Retina (tissue), 1 donor: ENCODE measurements at regions not wholly inside any gene's neighbourhood (a gene's known extent, or its start where the extent isn't known, plus 50 kb on each side); places are given as distances from the start of the nearest gene placed in this dataset.
"Not testable (repeated sequence)": the region's sequence is repeated elsewhere in the genome, so short reads cannot be mapped to it uniquely, and the experiment has no call there.

Source experiments
- DNase-seq: peaks from one replicate; pipeline ENCODE4 v3.0.0-alpha.2; 2016

DNA sequence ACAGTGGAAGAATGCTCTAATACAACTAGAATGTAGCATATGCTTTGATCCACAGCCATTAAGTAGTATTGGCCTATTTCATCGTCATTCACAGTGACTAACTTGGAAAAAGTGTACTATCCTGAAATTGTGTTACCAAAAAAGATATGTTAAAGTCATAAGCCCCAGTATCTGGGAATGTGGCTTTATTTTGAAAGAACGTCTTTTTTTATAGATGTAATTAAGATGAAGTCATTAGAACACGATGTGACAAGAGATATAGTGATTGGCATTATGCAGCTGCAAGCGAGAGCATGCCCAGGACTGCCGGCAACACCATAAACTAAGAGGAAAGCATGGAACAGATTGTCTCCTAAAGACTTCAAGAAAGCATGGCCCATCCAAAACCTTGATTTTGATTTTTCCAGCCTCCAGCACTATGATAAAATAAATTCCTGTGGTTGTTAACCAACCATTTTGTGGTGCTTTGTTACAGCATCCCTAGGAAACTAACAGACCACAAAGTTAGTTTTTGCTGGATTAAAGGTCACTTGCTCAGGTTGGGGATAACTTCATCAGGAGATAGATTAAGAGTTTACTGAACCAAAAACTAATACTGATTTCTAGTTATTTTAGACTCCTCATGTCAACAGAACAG, 870.6 kb upstream of the LRRC4C start:
- no peak for DNase-seq

DNA sequence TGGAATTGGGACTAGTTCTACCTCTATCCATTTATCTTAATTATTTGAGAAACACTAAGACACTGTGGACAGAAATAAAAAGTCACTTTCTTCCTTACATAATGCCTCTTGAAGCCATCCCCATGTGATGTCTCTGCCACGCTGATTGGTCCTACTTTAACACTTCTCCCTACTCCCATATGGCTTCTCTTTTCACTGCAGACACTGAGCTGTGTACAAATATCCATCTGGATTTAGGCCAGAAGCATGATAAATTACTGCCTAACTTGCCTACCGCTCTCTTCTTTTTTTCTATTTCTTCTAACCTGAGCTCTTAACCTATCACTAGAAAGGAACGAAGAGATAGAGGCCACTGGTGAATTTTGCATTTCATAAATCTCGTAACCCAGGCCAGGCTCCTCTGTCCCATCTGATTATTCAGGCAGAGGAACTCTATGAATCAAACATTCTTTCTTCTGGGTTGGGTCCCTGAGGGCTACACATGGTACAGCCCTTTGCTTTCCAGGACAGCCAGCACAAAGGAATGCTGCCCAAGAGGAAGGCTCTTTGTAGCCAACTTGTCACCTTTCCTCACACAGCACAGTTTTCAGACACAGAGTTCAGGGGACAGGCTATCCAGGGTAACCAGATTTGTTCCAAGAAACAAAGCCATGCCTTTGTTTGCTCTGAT, 878.5 kb upstream of the LRRC4C start:
- DNase-seq = peak; percentile 11

GRCh38 chr11:42344204-42344792, 884.8 kb upstream of the LRRC4C start:
- DNase-seq = no peak

GRCh38 chr11:42345933-42346332, 886.5 kb upstream of the LRRC4C start:
- DNase-seq = no peak

DNA sequence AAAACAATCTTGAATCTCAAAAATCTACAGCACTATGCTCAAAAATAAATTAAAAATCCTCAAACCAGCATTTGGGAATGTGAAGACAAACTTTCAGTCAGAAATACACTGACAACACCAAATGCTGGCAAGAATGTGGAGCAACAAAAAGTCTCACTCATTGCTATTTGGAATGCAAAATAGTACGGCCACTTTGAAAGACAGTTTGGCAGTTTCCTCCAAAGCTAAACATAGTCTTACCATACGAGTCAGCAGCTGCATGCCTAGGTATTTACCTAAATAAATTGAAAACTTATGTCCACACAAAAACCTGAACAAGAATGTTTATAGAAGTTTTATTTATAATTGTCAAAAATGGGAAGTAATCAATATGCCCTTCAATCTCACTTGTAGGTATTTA, 904.2 kb upstream of the LRRC4C start:
- DNase-seq = no peak

- DNase-seq = no peak
Observed at GRCh38 chr11:42390116-42390515, 921.7 kb upstream of the API5 start.

DNA sequence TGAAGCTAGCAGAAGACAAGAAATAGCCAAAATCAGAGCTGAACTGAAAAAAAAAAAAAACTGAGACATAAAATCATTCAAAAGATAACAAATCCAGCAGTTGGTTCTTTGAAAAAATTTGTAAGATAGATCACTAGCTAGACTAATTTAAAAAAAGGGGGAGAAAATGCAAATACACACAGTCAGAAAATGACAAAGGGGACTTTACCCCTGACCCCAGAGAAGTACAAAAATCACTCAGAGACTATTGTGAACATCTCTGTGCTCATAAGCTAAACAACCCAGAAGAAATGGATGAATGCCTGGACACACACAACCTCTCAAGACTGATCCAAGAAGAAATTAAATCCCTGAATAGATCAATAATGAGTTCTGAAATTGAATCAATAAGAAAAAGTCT, 914.3 kb upstream of the API5 start:
- DNase-seq = no peak

- peak; percentile 89 for DNase-seq
Observed at GRCh38 chr11:42407341-42407740, 904.5 kb upstream of the API5 start.

- DNase-seq = no peak
Observed at GRCh38 chr11:42410251-42410955, 901.4 kb upstream of the API5 start.

DNA sequence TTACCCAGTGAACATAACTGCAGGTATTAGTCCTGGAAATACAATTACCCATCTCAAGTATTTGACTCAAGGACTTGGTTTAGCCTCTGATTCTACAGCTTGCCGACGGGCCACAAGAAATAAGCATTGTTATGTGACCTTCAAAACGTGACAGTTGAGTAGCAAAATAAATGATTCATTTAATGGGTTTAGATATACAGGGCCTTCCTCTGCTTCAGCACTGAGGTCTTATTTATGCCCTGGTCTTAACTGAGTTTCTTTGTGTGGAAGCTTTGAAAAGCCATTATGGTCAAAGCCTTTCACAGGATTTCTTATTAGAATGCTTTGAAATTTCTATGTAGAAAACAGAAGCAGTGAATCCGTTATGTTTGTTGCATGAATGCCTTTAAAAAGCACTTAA, 899.2 kb upstream of the API5 start:
- no peak for DNase-seq

DNA sequence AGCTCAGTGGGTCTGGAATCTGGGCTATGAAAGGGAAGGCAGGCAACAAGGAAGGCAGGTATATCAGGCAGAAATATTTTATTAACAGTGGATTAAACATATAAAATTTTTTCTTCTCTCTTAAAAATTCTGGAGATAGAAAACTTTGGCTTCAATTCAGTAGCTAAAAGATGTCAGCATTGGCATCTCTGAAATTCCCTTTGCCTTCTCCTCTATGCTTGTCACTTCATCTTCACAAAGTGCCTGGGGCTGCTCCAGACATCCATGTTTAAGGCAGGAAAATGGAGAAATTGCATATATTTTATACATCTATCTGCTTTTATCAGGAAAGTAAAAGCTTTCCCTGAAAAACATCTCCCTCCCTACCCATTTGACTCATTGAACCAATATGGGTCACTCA, 894.1 kb upstream of the API5 start:
- DNase-seq = no peak

DNA sequence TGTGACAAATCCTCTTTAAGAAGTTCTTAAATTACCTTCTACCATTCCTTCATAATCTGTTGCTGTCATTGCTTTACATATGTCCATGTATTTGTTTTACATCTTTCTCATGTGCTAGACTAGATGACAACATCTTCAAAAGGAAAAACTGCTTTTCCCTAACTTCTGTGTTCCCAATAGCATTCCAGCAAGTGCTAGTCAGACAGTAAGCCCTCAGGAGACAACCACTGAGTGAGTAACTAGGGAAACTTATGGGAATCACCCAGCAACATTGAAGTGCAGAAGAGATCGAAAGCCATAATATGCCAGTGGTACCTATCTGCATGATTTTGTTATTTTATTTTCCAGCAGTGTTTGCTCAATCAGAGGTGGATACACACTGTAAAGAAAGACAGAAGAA, 889.7 kb upstream of the API5 start:
- DNase-seq = no peak

GRCh38 chr11:42434911-42435310, 876.9 kb upstream of the API5 start:
- not testable (repeated sequence) for DNase-seq

GRCh38 chr11:42444406-42444805, 867.4 kb upstream of the API5 start:
- DNase-seq = no peak

DNA sequence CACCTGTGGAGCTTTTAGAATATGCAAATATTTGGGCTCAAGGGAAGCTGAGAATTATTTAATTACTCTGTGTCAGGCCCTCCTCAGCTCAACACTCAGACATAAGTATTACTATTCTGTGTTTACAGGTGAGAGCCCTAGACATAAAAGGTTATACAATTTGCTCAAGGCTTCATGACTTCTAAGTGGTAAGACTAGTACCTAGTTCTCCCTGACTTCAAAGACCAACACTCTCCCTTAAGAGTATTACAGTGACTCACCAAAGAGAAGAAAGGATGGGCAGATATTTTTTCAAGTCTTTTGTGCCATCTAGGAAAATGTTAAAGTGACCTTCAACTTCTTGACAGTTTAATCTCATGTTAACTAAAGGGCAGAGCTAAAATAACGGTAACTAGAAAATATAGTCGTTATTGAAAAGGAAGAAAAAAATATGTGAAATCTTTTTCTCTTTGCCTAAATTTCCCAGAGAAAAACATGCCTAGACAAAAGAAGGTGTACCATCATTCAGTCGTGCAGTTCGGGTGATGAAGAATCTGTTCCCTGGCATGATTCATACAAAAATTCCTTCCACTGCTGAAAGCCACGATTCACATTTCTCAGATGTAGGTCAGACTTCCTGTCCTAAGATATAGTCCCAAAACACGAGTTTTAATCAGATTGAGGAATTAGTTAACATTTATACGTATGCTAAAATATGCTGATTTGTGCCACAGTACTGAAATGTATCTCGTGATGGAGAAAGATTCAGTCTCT, 849.1 kb upstream of the API5 start:
- no peak for DNase-seq

DNA sequence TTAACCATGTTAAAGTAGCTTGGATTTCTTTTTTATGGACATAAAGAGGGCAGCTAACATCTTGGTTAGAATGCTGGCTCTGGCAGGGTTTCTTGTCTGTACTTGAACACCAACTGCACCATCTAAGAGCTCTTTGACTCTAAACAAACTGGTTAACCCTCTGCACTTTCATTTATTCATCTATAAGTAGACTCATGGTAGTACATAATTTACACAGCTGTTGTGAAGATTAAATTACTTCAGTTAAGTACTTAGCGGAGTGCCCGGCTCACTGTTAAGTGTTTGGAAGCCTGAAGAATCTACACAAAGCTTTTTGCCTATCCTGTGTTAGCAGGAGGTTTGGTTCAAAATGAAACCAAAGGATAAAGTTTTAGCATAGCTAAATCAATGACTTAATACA, 846.2 kb upstream of the API5 start:
- no peak for DNase-seq

GRCh38 chr11:42473106-42473505, 838.7 kb upstream of the API5 start:
- no peak for DNase-seq

DNA sequence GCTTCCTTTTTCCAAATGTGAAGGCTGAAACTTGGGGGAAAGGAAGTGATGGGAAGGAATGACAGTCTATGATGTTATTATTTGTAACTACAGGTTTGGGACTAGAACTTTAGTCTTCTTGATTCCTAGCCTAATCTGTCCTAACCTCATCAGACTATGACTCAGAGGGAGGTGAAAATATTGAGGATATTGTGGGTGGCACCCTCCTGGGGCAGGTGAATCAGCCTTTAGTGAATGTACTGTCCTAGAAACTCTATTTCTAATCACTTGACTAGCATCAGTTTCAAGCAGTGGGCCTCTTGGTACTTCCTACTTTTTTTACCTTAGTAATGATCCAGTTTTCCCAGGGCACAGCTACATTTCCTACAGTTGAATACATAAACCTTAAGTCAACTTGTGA, 829.0 kb upstream of the API5 start:
- DNase-seq = no peak

GRCh38 chr11:42490506-42490905, 821.3 kb upstream of the API5 start:
- DNase-seq = no peak

DNA sequence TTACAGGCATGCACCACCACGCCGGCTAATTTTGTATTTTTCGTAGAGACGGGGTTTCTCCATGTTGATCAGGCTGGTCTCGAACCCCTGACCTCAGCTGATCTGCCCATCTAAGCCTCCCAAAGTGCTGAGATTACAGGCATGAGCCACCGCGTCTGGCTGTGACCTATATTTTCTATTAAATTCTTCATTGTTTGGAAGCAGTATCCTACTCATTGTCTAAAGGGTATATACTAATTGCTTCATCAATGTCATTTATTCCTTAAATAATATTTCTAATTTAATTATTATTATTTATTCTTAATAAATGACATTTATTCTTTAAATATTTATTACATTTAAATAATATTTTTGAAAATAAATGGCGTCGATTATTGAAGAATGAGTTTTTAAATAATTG, 817.3 kb upstream of the API5 start:
- no peak for DNase-seq

DNA sequence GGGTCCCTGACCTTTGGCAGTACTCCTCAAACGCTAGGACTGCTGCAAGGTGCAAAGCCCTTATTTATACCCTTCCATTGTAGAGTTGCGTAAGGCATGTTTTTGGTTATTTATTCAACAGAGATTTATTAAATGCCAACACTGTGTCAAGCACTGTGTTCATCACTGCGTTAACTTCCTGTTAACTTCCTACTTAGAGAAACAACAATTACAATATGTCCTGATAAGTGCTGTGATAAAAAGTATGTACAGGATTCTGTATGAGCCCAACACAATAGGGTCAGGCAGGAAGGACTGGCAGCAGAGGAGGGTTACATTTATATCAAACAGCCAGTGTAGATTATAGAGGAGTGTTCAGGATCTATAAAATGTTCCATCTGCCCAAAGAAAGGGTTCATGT, 812.8 kb upstream of the API5 start:
- no peak for DNase-seq

DNA sequence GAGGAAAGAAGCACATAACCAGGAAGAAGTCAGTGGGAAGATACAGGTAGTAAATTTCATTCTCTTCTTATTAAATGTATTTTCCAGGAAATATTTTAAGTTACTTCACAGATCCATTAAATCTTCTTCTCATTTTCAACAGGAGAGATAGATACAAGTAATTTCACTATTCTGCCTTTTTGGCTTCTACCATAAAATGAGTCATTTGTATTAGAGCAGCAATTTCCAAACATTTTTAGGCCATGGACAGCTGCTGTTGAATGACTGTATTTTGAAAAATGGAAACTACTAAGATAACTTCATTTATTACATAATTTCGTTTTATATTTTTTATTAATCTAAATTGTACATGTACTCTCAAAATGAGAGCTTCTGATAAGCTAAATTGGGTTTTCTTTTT, 809.6 kb upstream of the API5 start:
- DNase-seq = no peak

DNA sequence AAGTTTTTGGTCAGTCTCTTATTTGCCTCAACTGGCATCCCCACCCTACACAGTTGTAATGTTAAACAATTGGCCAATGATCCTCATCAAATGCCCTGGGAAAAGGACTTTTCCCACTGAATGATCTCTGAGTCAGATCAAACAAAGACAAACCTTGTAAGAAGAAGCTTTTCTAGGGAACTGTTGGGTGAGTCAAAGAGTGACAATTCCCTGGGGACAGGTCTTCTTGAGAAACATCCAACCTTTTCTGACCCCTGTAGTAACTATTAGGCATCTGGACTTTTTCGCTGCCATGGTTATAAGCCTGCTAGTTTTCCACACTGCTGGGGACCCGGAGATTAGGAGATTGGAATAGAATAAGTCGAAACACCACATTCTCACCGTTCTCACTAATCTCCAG, 789.8 kb upstream of the API5 start:
- no peak for DNase-seq
